H1 (cell line): ENCODE measurements at regions not wholly inside any gene's neighbourhood (a gene's known extent, or its start where the extent isn't known, plus 50 kb on each side); places are given as distances from the start of the nearest gene placed in this dataset.

ENCODE experiments used
- CTCF ChIA-PET: fragments of 300-600 bp; sonication (Branson Sonifier 250); formaldehyde crosslinking; loops from one replicate; lab custom pipeline; 2021; ENCODE audit not compliant: partially characterized antibody; lab: Charles Lee
- POLR2A ChIA-PET: fragments of 300-600 bp; sonication (Branson Sonifier 250); formaldehyde crosslinking; loops from one replicate; lab custom pipeline; 2021; ENCODE audit warnings: inconsistent platforms; ENCODE audit not compliant: partially characterized antibody; lab: Charles Lee
- DNase-seq, 2 experiments: peaks; one replicate each; pipeline versions ENCODE4 v3.0.0 to v3.0.0-alpha.2; 2010 to 2022; ENCODE audit warnings: low spot score in 2 of 2, low read depth in 1 of 2, mixed read lengths in 1 of 2
- FAIRE-seq: peaks from 2 replicates; lab custom pipeline; 2011; peaks lifted over from hg19 to GRCh38; lab: Jason Lieb, UNC
- H2AFZ ChIP-seq: 2 replicates; pipeline ENCODE4 v1.8.1; 2012; ENCODE audit warnings: low read length, inconsistent platforms
- H2AK5ac ChIP-seq: 2 replicates; pipeline ENCODE4 v1.6.1; 2013; ENCODE audit warnings: low read depth, low read length
- H2BK120ac ChIP-seq: replicated peaks from 2 replicates; pipeline ENCODE3; 2013; ENCODE audit warnings: low read depth, low read length, inconsistent platforms
- H2BK12ac ChIP-seq: 2 replicates; pipeline ENCODE4 v1.6.1; 2013; ENCODE audit warnings: low read depth, low read length
- H2BK15ac ChIP-seq: 2 replicates; pipeline ENCODE4 v1.6.1; 2013; ENCODE audit warnings: low read length
- H2BK20ac ChIP-seq: 2 replicates; pipeline ENCODE4 v1.6.1; 2013; ENCODE audit warnings: low read length
- H2BK5ac ChIP-seq: 2 replicates; pipeline ENCODE4 v1.6.1; 2013; ENCODE audit warnings: low read depth, low read length
- H3K14ac ChIP-seq: 2 replicates; pipeline ENCODE4 v1.6.1; 2013; ENCODE audit warnings: inconsistent platforms; ENCODE audit not compliant: insufficient read length
- H3K18ac ChIP-seq: 2 replicates; pipeline ENCODE4 v1.6.1; 2013; ENCODE audit warnings: low read length; ENCODE audit errors: extremely low read depth
- H3K23ac ChIP-seq: 2 replicates; pipeline ENCODE4 v1.6.1; 2013; ENCODE audit warnings: inconsistent platforms; ENCODE audit not compliant: insufficient read length
- H3K23me2 ChIP-seq: 2 replicates; pipeline ENCODE4 v1.6.1; 2013; ENCODE audit warnings: low read depth, low read length
- H3K27ac ChIP-seq: 2 replicates; pipeline ENCODE4 v1.6.1; 2011; ENCODE audit warnings: low read depth, low read length, inconsistent platforms
- H3K27me3 ChIP-seq, 4 experiments: replicated peaks in 1 of 4; 1 replicate in 1 of 4; 2 replicates in 3 of 4; pipeline versions ENCODE4 v1.6.1 to v1.8.1; 2011 to 2013; ENCODE audit warnings: low read length in 3 of 4, mild to moderate bottlenecking in 3 of 4, inconsistent platforms in 2 of 4, mixed read lengths in 2 of 4, moderate library complexity in 1 of 4; ENCODE audit not compliant: control insufficient read depth in 3 of 4, insufficient read depth in 3 of 4; ENCODE audit errors: extremely low read depth in 1 of 4
- H3K36me3 ChIP-seq, 4 experiments: 2 replicates each; pipeline versions ENCODE4 v1.6.1 to v1.8.1; 2011 to 2013; ENCODE audit warnings: mild to moderate bottlenecking in 4 of 4, low read length in 3 of 4, moderate library complexity in 2 of 4, control low read depth in 1 of 4, inconsistent platforms in 1 of 4; ENCODE audit not compliant: insufficient read depth in 4 of 4, control insufficient read depth in 2 of 4
- H3K4ac ChIP-seq: replicated peaks from 2 replicates; pipeline ENCODE3; 2013; ENCODE audit warnings: low read length, low read depth, mixed read lengths, inconsistent platforms; ENCODE audit not compliant: insufficient read length
- H3K4me1 ChIP-seq, 4 experiments: replicated peaks in 1 of 4; 1 replicate in 1 of 4; 2 replicates in 3 of 4; pipeline versions ENCODE4 v1.6.1 to v1.8.1; 2011 to 2013; ENCODE audit warnings: low read length in 3 of 4, inconsistent platforms in 2 of 4, mixed read lengths in 1 of 4; ENCODE audit not compliant: insufficient read depth in 4 of 4, control insufficient read depth in 3 of 4
- H3K4me2 ChIP-seq, 2 experiments: 2 replicates each; pipeline versions ENCODE4 v1.6.1 to v1.8.1; 2011 to 2013; ENCODE audit warnings: low read depth in 2 of 2, low read length in 2 of 2, control low read depth in 1 of 2, inconsistent platforms in 1 of 2, mild to moderate bottlenecking in 1 of 2; ENCODE audit not compliant: insufficient read depth in 1 of 2
- H3K4me3 ChIP-seq, 4 experiments: fragments of 200-600, 300-600 bp in 1 of 4; sonication (generic), shearing (Covaris generic), sonication (Bioruptor Twin) in 1 of 4; 2 replicates each; pipeline versions ENCODE4 v1.5.1 to v1.8.1; 2011 to 2016; ENCODE audit warnings: low read length in 4 of 4, low read depth in 3 of 4, control low read depth in 2 of 4, inconsistent platforms in 2 of 4, mild to moderate bottlenecking in 2 of 4, mixed read lengths in 1 of 4, moderate library complexity in 1 of 4; ENCODE audit not compliant: insufficient read depth in 2 of 4; ENCODE audit errors: extremely low read depth in 1 of 4
- H3K56ac ChIP-seq: replicated peaks from 2 replicates; pipeline ENCODE3; 2013; ENCODE audit warnings: low read depth, mild to moderate bottlenecking, mixed read lengths, low read length, inconsistent platforms; ENCODE audit not compliant: insufficient read length
- H3K79me1 ChIP-seq: 2 replicates; pipeline ENCODE4 v1.6.1; 2013; ENCODE audit warnings: low read depth, low read length, control low read depth
- H3K79me2 ChIP-seq, 2 experiments: 2 replicates each; pipeline versions ENCODE4 v1.6.1 to v1.8.1; 2012 to 2013; ENCODE audit warnings: low read length in 2 of 2, mild to moderate bottlenecking in 2 of 2, inconsistent platforms in 1 of 2; ENCODE audit not compliant: insufficient read depth in 2 of 2, control insufficient read depth in 1 of 2
- H3K9ac ChIP-seq, 4 experiments: replicated peaks in 1 of 4; 1 replicate in 1 of 4; 2 replicates in 3 of 4; pipeline versions ENCODE4 v1.6.1 to v1.8.1; 2011 to 2013; ENCODE audit warnings: low read depth in 3 of 4, low read length in 3 of 4, control low read depth in 2 of 4, mild to moderate bottlenecking in 2 of 4, moderate library complexity in 2 of 4, inconsistent platforms in 1 of 4; ENCODE audit errors: extremely low read depth in 1 of 4
- H3K9me3 ChIP-seq, 2 experiments: 2 replicates each; pipeline versions ENCODE4 v1.6.1 to v1.8.1; 2012 to 2013; ENCODE audit warnings: mild to moderate bottlenecking in 2 of 2, moderate library complexity in 2 of 2, control low read depth in 1 of 2, inconsistent platforms in 1 of 2, low read depth in 1 of 2, low read length in 1 of 2, mixed read lengths in 1 of 2; ENCODE audit not compliant: insufficient read depth in 2 of 2
- H4K20me1 ChIP-seq, 2 experiments: replicated peaks in 1 of 2; 2 replicates each; pipeline versions ENCODE3 to v1.8.1; 2011 to 2013; ENCODE audit warnings: inconsistent platforms in 2 of 2, low read length in 2 of 2, mild to moderate bottlenecking in 1 of 2; ENCODE audit not compliant: insufficient read depth in 2 of 2, control insufficient read depth in 1 of 2
- H4K5ac ChIP-seq: 2 replicates; pipeline ENCODE4 v1.6.1; 2013; ENCODE audit warnings: low read length, low read depth, mixed read lengths, inconsistent platforms; ENCODE audit not compliant: insufficient read length
- H4K8ac ChIP-seq: 2 replicates; pipeline ENCODE4 v1.8.0; 2013; ENCODE audit warnings: mild to moderate bottlenecking, moderate library complexity, low read length, inconsistent platforms; ENCODE audit not compliant: insufficient read depth; ENCODE audit errors: extremely low read depth
- H4K91ac ChIP-seq: replicated peaks from 2 replicates; pipeline ENCODE3; 2013; ENCODE audit warnings: low read length, mixed read lengths, inconsistent platforms; ENCODE audit not compliant: insufficient read length
- HDAC6 ChIP-seq: IDR thresholded peaks from one replicate; pipeline ENCODE4 v1.7.1; 2012; ENCODE audit warnings: low read depth, mild to moderate bottlenecking, inconsistent platforms, low read length, moderate library complexity
- TCF12 ChIP-seq: IDR thresholded peaks from 2 replicates; pipeline ENCODE4 v1.6.1; 2011; ENCODE audit warnings: low read depth, mild to moderate bottlenecking, low read length
- WGBS, 2 experiments: shearing (Covaris generic) in 1 of 2; methylation state at CpG; one replicate each; pipeline versions ENCODE4 v1.1.6 to v1.1.7; 2013 to 2015; ENCODE audit warnings: low lambda C conversion rate in 2 of 2, mixed read lengths in 2 of 2, inconsistent platforms in 1 of 2, low coverage in 1 of 2, missing lambda C conversion rate in 1 of 2; ENCODE audit not compliant: insufficient replicate concordance in 2 of 2, insufficient coverage in 1 of 2, insufficient read length in 1 of 2; ENCODE audit errors: extremely low coverage in 1 of 2, missing lambda C conversion rate in 1 of 2; 5-methylcytosine and 5-hydroxymethylcytosine counted together

DNA sequence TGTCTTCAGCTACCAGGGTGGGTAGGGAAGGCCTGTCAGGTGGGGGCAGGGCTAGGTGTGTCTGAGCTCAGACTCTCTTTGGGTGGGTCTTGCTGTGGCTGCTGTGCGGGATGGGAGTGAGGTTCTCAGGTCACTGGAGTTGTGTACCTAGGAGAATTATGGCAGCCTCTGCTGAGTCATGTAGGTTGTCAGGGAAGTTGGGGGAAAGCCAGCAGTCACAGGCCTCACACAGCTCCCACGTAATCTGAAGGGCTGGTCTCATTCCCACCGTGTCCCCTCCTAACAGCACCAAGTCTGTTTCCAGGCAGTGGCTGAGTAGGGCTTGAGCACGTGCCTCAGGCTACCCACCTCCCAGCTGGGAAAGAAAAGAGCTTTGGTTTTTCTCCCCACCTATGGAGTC lies 67.0 kb downstream of the CHCHD4 start:
- no peaks in the 10 kb centered on the region for H3K79me2 ChIP-seq
- ChIA-PET CTCF (no interaction called here), POLR2A (no interaction called here)
- no peak for FAIRE-seq
- H2BK12ac ChIP-seq, result no peak overlapping the region
- no peaks in the 10 kb centered on the region for H3K79me1 ChIP-seq
- H3K23me2 ChIP-seq, result no peaks in the 10 kb centered on the region
- H4K20me1 ChIP-seq, result no peaks in the 10 kb centered on the region
- H3K27ac ChIP-seq, result no peak overlapping the region
- DNase-seq, result no peak
- H3K14ac ChIP-seq, result no peak overlapping the region
- no peak overlapping the region for H2BK15ac ChIP-seq
- no peak overlapping the region for H2BK5ac ChIP-seq
- no peaks in the 10 kb centered on the region for H3K9me3 ChIP-seq
- no peak overlapping the region for H3K4me2 ChIP-seq
- H2AFZ ChIP-seq, result no peak overlapping the region
- H3K27me3 ChIP-seq, result no peaks in the 10 kb centered on the region
- no peak overlapping the region for H2AK5ac ChIP-seq
- H4K91ac ChIP-seq, result no peak overlapping the region
- no peak overlapping the region for H3K9ac ChIP-seq
- H3K56ac ChIP-seq, result no peak overlapping the region
- no peak overlapping the region for H3K4ac ChIP-seq
- 80% methylated on average over 4 of the region's 4 CpGs; no CpG with 5 or more reads in 1 of the 2 experiments for WGBS, 2 experiments
- no peaks in the 10 kb centered on the region for H3K36me3 ChIP-seq
- no peak overlapping the region for H4K5ac ChIP-seq
- no peaks in the 10 kb centered on the region for H3K4me1 ChIP-seq
- no peak overlapping the region for H2BK120ac ChIP-seq
- no peak overlapping the region for H3K4me3 ChIP-seq
- no peak overlapping the region for H3K23ac ChIP-seq
- no peak overlapping the region for H3K18ac ChIP-seq
- H2BK20ac ChIP-seq, result no peak overlapping the region
- H4K8ac ChIP-seq, result no peak overlapping the region
- TF ChIP-seq HDAC6 (no peak), TCF12 (no peak)
